HG03103 (cell line): ENCODE measurements at regions not wholly inside any gene's neighbourhood (a gene's known extent, or its start where the extent isn't known, plus 50 kb on each side); places are given as distances from the start of the nearest gene placed in this dataset.
"Not testable (repeated sequence)": the region's sequence is repeated elsewhere in the genome, so short reads cannot be mapped to it uniquely, and the experiment has no call there.

ENCODE experiments used
- ATAC-seq: cut with Tn5 transposase; IDR thresholded peaks from one replicate; pipeline ENCODE4 v1.9.1; 2021; ENCODE audit warnings: low read depth; ENCODE audit not compliant: unreplicated experiment

DNA sequence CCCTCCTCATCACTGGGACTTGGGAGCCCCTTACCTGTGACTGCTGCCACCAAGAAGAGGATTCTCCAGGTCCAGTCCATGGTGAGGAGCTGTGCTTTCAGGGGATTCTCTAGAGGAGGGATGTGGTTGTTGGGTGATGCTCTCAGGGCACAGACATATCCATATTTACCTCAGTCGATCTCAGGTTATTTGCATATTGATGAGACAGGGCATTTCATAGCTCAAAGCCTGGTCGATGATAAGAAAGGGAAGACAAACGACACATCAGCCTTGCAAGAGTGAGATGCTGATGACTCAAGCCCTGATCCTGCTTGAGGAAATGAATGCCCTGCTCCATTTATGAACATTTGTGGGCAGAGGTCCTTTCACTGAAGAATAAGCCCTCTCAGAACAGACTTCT, 981.0 kb downstream of the TMEM121 start:
- no peak for ATAC-seq

DNA sequence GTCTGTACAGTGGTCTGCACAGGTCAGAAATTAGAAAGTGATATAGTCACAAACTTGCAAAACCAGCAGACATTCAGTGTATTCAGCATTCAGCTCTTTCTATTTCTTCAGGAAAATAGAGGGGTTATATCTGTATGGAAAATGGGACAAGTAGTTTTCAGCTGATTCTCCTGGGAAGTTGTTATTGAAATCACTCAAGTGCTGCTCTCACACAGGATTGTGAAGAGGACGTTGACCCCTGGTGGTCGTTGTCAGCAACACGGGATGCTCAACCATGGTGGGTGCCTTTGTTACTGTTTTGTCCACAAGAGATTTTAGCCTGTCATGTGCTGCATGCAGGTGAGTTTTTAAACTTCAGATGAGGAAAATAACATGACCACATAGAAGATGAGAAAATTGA, 981.8 kb downstream of the TMEM121 start:
- ATAC-seq: no peak

DNA sequence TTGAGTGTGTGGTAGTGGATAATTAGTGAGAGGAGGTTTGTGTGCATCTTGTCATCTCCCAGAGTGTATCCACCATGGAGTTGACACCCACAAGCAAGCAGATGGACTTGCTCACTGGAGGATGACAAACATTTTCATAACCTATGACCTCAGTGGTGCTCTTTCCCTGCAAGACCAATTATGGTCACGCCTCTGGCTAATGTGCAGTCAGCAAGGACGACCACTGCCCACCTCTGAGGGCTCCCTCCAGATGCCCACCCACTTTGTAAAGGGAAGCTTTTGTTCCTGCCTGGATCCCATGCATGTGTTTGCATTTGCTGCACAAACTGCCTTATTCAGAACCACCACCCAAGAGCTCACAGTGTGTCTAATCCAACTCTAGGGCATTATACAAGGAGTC, 982.8 kb downstream of the TMEM121 start:
- no peak for ATAC-seq

DNA sequence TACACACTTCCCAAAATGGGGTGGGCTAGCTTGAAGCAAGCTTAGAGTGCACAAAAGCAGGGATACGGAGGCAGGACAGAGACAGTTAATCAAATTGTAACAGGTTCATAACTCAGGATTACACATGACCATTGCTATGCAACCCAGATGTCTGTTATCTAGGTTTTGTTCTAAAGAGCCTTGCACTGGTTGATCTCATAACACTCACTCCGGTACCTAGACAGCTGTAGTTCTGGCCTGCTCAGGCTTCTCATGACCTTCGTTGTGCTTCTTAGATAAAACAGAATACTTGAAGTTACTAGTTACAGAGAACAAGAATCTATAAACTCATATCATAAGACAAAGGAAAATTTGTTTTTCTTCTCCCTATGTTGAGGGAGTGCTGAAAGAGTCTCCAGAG, 983.4 kb downstream of the TMEM121 start:
- ATAC-seq: no peak

DNA sequence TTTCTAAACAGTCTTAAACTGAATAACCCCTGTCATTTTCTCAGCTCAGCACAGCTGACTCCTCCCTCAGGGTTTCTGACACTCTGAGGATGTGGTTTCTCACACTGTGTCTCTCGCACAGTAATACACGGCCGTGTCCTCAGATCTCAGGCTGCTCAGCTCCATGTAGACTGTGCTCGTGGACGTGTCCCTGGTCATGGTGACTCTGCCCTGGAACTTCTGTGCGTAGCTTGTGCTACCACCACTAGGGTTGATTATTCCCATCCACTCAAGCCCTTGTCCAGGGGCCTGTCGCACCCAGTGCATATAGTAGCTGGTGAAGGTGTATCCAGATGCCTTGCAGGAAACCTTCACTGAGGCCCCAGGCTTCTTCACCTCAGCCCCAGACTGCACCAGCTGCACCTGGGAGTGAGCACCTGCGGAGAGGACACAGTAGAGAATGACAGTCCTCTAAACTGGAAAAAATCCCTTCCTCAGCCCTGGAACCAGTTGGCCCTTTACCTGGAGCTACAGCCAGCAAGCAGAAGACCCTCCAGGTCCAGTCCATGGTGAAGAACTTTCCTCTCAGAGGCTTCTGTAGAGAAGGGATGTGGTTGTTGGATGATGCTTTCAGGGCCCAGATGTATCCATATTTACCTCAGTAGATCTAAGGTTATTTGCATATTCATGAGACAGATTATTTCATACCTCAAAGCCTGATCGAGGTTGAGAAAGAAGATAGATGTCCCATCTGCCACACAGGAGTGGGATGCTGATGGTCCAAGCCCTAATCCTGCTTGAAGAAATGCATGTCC, 984.8 kb downstream of the TMEM121 start:
- no peak for ATAC-seq

DNA sequence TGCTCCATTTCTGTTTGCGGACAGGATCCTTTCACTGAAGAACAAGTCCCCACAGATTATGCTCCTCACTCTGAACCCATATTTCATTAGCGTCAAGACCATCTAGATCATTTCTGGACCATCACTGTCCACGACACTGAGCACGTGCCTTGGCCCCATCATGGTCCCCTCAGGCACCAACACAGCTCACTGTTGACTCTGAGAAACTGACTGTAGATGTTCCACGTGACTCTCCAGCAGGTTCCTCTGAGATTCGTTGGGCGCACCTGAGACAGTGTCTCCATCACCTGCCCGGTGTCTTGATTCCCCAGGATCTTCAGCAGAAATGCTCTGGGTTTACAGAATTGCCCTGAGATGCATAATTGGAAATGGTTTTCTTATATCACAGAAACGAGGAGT, 985.4 kb downstream of the TMEM121 start:
- no peak for ATAC-seq

DNA sequence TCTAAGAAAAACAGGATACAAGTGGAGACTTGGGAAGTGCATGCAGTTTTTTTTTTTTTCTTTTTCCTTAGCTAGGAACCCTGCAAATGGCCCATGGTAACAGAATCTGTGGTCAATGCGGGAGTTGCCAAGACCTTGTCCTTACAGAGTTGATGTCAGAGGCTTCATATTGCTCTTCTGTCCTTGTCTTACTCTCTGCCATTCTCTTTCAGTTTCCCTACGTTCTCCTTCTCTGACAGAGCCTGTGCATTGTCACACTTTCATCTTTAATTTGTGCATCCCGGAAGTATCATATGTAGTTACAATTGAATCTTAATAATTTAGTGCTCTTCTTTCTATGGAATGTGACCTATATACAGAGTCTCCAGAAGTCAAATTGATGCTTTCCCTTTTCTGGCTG, 986.9 kb downstream of the TMEM121 start:
- no peak for ATAC-seq

DNA sequence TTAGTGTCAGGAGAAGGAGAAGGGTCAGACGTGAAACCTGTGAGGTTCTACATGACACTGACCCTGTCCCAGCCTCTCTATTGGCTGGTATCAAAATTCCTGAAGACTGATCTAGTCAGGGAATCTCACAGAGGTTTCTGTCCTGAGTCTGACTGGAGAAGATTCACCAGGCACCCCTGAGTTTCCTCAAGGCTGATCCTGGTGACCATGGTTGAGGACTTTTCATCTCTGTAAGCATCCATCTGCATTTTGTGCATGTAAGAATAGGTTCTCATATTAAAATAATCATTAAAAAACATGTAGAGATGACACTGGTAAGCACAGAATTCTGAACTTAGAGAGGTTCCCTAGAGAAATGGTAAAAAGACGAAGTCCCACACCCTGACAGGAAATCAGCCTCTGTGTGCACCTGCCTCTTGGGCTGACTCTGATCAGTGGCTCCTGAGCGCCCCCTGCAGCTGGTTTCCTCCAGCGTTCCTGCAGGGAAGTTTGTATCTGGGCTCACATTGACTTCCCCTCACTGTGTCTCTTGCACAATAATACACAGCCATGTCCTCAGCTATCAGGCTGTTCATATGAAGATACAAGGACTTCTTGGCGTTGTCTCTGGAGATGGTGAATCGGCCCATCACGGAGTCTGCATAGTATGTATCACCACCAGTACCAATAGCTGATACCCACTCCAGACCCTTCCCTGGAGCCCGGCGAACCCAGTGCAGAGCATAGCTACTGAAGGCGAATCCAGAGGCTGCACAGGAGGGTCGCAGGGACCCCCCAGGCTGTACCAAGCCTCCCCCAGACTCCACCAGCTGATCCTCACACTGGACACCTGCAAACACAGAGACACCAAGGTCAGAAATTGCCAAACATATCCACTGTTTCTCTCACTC, 991.9 kb downstream of the TMEM121 start:
- ATAC-seq: no peak

DNA sequence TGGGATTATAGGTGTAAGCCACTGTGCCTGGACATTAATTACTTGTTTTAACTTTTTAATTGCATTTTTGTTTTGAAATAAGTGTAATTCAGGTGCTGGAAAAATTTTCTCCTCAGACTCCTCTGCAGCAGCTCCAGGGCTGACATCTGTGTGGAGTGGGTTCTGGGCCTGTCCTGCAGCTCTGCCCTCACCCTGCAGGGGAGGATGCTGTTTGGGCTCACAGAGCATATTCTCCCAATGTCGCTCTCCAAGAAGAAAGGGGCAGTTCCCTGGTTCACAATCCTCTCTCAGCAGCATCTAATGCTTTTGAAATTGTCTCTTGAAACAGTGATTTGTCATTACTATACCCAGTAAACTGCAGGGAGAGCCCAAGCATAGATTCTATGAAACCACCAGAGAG, 995.7 kb downstream of the TMEM121 start:
- not testable (repeated sequence) for ATAC-seq

DNA sequence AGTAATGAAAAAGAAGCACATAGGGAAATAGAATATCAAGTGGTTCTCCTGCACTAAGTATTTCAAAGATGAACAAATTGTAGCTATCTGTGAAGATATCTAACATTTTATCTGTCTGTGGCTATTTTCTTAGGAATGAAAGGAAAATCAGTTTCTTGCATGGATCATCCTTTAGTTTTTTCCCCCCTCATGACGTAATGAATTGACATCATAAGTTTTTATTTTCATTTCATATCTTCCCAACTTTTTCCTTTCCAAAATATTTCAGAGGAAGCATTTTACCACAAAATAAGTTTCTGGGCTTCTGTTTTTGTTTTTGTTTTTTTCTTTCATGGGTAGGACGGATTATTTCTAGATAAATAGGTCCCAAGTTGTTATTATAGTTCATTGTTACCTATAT, 996.6 kb downstream of the TMEM121 start:
- ATAC-seq: no peak

DNA sequence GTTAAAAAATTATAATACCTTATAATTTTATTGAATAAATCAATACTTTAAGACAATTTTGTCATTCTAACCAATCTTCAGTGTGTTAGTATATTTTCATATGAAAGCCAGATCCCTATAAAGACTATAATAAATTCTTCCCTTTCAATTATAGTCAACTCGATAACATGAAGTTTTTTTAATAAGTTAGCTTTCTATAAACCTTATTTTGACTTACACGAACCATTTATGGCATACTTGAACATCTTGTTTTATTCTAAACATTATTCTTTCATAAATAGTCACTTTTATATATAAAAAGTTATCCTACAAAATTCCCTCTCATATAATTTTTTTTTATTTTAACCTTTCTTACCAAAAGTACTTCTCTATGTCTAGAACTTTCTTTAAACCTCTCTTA, 1002.3 kb downstream of the TMEM121 start:
- no peak for ATAC-seq

DNA sequence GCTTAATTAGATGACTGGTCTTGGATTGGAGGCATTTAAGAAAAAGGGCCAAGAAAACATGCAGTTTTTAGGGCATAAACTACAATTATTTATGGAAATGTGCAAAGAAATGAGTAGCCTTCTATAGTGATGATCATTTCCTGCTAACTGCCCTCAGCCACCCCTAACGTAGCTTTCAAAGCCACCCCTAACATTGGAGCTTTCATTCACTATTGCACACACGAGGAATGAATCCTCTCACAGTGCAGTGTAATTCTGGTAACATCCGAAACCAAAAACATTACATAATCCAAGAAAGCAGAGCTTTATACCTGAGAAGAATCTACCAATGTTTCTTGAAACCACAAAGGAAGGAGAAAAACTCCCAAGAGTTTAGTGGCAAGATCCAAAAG, 1003.6 kb downstream of the TMEM121 start:
- ATAC-seq: no peak

DNA sequence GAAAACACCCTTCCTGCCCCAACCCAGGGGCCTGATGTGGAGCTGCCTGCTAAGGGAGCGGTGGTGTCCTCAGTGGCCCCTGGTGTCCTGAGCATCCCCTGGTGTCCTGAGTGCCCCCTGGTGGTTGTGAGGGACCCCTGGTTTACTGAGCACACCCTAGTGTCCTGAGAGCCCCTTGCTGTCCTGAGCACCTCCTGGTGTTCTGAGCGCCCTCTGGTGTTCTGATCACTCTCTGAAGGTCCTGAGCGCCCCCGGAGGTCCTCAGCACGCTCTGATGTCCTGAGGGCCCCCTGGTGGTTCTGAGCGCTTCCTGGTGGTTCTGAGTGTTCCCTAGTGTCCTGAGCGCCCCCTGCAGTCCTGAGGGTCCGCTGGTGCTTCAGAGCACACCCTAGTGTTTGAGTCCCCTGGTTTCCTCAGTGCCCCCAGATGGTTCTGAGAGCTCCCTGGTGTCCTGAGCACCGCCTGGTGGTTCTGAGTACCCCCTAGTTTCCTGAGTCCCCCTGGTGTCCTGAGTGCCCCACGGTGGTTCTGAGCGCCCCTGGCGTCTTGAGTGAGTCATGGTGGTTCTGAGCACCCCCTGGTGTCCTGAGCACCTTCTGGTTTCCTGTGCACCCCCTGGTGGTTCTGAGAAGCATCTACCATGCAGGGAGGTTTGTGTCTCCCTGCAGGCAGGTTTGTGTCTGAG, 1004.2 kb downstream of the TMEM121 start:
- peak; percentile 86 for ATAC-seq

DNA sequence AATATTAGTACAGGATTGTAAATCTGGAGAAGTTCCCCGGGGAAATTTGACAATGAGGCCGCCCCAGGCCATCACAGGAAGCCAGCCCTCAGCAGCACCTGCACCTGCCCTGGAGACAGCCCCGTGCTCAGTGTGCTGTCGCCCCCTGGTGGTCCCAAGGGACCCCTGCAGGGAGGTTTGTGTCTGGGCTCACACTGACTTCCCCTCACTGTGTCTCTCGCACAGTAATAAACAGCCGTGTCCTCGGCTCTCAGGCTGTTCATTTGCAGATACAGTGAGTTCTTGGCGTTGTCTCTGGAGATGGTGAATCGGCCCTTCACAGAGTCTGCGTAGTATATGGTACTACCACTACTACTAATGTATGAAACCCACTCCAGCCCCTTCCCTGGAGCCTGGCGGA, 1011.2 kb downstream of the TMEM121 start:
- not testable (repeated sequence) for ATAC-seq

DNA sequence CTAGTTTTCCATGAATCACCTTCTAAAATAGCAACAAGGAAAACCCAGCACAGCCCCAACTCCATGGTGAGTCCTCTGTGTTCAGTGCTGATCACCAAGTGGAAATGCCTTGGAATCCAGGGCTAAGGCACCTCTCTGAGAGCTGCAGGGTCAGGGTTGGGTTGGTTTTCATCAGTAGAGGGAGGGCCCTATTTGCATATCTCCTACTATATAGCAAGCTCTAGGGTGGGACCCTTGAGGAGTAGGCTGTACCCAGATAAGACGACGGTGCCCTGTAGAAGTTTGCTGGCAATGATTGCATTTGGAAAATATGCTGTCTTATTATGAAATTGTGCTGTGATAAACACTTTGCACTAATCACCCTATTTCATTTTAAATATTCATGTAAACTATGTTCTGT, 1011.8 kb downstream of the TMEM121 start:
- no peak for ATAC-seq

DNA sequence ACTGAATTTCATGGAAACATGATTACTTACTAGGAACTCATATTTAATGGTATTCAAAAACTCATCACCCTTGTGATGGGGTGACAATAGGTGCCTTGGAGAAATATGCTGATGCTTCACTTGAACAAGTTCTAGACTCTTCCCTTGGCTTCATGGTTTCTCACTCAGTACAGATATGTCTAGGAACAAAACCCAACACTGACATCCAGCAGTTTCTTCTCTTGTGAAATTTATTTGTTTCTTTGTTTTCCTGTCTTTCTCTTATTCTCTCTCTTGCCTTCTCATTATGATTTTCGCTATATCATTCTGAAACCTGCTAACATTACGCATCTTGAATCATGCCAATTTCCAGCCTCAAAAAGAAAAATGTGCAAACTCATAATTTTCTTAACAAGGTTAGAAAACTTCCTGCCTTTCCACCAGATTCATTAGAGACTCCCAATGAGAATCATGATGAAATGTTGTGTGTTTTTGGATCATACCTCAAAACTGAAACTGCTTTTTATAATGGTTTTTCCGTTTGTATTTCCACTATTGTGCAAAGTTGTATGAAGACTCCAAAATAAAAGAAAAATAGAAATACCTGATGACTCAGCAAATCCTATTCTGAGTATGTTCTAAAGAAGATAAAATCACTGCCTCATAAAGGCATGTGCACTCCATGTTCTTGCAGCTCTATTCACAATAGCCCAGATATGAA, 1021.5 kb downstream of the TMEM121 start:
- ATAC-seq: no peak

DNA sequence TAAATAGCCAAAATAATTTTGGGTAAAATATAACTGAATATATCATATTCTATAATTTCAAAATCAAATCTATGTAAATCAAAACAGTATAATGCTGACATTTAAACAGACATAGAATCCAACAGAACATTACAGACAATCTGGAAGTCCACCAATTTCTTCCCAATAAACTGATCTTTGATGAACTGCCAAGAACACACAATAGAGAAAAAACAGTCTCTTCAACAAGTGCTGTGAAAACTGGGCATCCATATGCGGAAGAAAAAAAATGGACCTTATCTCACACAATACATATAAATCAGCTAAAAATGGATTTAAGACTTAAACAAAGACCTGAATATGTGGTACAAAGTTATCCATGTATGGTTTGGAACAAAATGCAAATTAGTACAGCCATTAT, 1022.7 kb downstream of the TMEM121 start:
- no peak for ATAC-seq

DNA sequence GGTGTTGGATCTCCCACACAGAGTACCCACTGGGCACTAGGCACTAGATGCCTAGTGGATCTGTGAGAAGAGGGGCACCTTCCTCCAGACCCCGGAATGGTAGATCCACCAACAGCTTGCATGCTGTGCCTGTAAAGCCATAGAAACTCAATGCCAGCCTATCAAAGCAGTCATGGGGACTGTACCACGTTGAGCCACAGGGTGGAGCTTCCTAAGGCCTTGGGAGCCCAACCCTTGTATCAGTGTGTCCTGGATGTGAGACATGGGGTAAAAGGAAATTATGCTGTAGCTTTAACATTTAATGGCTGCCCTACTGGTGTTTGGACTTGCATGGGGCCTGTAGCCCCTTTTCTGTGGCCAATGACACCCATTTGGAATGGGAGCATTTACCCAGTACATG, 1024.9 kb downstream of the TMEM121 start:
- no peak for ATAC-seq

DNA sequence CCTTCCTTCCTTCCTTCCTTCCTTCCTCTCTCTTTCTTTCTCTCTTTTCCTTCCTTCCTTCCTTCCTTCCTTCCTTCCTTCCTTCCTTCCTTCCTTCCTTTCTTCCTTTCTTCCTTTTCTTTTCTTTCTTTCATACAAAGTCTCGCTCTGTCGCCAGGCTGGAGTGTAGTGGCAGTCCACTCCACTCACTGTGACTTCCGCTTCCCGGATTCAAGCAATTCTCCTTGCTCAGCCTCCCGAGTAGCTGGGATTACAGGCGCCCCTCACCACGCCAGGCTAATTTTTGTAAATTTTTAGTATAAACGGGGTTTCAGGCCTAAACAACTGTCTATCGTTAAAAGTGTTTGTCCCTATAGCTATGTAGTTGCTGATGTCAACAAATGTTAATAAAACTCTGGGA, 1029.8 kb downstream of the TMEM121 start:
- ATAC-seq: not testable (repeated sequence)

DNA sequence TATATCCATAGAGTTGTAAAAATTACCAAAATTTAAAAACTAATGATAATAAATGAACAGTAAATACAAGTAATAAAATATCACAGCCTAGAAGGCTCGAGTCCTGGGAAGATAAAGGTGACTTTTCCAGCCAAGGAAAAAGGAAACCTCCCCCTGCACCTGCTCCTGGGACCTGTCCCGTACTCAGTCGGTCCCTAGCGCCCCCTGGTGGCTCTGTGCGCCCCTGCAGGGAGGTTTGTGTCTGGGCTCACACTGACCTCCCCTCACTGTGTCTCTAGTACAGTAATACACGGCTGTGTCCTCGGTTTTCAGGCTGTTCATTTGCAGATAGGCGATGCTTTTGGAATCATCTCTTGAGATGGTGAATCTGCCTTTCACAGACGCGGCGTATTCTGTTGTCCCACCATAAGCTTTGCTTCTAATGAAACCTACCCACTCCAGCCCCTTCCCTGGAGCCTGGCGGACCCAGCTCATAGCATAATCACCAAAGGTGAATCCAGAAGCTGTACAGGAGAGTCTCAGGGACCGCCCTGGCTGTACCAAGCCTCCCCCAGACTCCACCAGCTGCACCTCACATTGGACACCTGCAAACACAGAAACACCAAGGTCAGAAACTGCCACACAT, 1030.4 kb downstream of the TMEM121 start:
- ATAC-seq: no peak
